Activated T-cell treated with anti-CD3 and anti-CD28 coated beads, Interleukin-2, amount 50 U/mL, for 72 hours (primary cell): ENCODE measurements at regions not wholly inside any gene's neighbourhood (a gene's known extent, or its start where the extent isn't known, plus 50 kb on each side); places are given as distances from the start of the nearest gene placed in this dataset.

Source experiments
- ATAC-seq, 2 donors: fragments of 150-1000 bp; cut with Tn5 transposase; replicated peaks in 1 of 2; 2 replicates each; pipeline ENCODE4 v1.10.0; 2021; ENCODE audit warnings: moderate library complexity in 2 of 2, mild to moderate bottlenecking in 1 of 2
- DNase-seq, 2 donors: peaks; one replicate each; pipeline ENCODE4 v3.0.0; 2021 to 2022; ENCODE audit warnings: mixed read lengths in 1 of 2
- H3K27ac Mint-ChIP-seq: one replicate; pipeline ENCODE4 v1.8.0; 2022; ENCODE audit warnings: mild to moderate bottlenecking, moderate library complexity, mixed read lengths
- H3K27me3 Mint-ChIP-seq: one replicate; pipeline ENCODE4 v1.8.0; 2022; ENCODE audit warnings: low read depth, mixed read lengths
- H3K36me3 Mint-ChIP-seq, 2 donors: one replicate each; pipeline ENCODE4 v1.8.0; 2022; ENCODE audit warnings: mixed read lengths in 2 of 2, mild to moderate bottlenecking in 1 of 2; ENCODE audit not compliant: insufficient read depth in 2 of 2
- H3K4me1 Mint-ChIP-seq: one replicate; pipeline ENCODE4 v1.8.0; 2022; ENCODE audit warnings: low read depth, mixed read lengths
- H3K4me3 Mint-ChIP-seq, 2 donors: one replicate each; pipeline ENCODE4 v1.8.0; 2022; ENCODE audit warnings: mild to moderate bottlenecking in 2 of 2, mixed read lengths in 2 of 2, moderate library complexity in 2 of 2
- H3K9me3 Mint-ChIP-seq, 2 donors: one replicate each; pipeline ENCODE4 v1.8.0; 2022; ENCODE audit warnings: mixed read lengths in 2 of 2

DNA sequence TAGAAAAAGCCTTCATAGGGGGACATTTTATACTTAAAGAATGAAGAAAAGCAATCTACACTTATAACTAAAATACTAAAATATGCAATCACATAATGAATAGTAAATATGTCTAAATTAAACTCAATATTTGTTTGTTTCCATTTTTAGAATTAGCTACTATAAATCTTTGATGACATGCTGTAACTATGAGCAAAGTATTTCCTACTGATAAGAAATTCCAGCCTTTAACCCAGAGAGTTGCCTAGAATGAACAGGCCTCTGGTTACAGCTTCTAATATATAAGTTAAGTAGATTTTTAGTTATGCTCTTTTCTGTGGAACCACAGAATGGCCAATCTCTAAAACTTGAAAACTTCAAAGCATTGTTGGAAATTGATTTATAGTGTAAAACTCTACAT is 1465.6 kb upstream of the ZEB2 start:
- ATAC-seq (no peak), DNase-seq (no peak)
- Mint-ChIP-seq H3K4me1 (no peaks in the 10 kb centered on the region), H3K9me3 (peaks cover 0 to 3% of the 10 kb centered on the region in 2 donors), H3K36me3 (no peaks in the 10 kb centered on the region), H3K27me3 (no peaks in the 10 kb centered on the region), H3K27ac (no peak overlapping the region), H3K4me3 (no peak overlapping the region)

DNA sequence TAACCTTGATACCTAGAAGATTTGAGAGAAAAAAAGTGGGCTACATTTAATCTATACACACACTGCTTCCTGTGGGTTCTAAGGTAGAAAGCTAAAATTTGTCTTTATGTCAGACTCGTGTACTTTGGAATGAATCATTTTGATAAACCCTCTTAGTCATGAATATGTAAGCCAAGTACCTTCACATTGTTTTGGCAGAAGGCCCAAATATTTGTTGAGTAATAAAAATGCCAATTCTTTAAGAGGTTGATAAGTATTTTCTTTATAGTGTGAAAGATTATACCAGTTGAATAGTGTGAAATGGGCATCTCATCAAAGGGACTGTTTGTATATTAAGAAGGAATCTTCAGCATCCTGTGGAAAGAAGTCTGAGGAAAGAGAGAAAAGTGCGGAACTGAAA is 1464.7 kb upstream of the ZEB2 start:
- H3K4me1 Mint-ChIP-seq, result no peaks in the 10 kb centered on the region
- ATAC-seq (no peak), DNase-seq (no peak)
- H3K27me3 Mint-ChIP-seq, result no peaks in the 10 kb centered on the region
- H3K4me3 Mint-ChIP-seq, result no peak overlapping the region
- H3K36me3 Mint-ChIP-seq, result no peaks in the 10 kb centered on the region
- H3K9me3 Mint-ChIP-seq, result peaks cover 1 to 3% of the 10 kb centered on the region in 2 donors
- H3K27ac Mint-ChIP-seq, result no peak overlapping the region

DNA sequence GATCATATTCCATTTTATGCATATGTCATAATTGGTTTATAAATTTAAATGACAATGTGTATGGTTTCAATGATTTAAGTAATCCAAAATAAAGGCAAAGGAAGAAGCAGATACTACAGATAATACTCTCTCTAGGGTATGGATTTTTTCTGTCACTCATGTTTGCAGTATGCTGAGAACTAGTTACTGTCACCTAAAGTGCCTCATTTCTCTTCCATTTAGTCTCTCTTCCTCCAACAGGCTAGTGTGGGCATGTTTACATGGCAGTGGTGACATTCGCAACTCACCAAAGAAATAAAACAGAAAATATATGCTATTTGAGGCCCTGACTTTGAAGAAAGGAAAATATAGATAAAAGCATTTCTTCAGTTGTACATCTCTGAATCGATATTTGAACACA is 1460.4 kb upstream of the ZEB2 start:
- Mint-ChIP-seq H3K36me3 (no peaks in the 10 kb centered on the region), H3K27ac (no peak overlapping the region), H3K9me3 (peaks cover 1 to 3% of the 10 kb centered on the region in 2 donors), H3K4me3 (no peak overlapping the region), H3K27me3 (no peaks in the 10 kb centered on the region), H3K4me1 (no peaks in the 10 kb centered on the region)
- DNase-seq (no peak), ATAC-seq (no peak)

DNA sequence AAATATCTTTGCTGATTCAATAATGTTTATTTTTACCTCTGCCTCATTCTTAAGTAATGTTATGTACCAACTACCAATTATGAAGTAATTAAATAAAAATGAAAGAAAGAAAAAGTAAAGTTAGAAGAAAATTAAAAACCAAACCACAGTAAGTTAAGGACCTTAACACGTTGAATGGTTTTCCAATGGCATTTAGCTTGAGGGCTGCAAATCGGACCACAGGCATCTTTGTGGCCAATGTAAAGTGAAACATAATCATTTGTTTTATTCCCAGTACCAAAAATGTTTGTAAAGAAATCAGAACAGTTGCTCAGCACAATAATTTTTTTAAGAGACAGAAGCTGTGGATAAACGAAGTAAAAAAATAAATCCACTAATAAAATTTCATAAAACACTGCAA is 1455.5 kb upstream of the ZEB2 start:
- H3K36me3 Mint-ChIP-seq, result no peaks in the 10 kb centered on the region
- H3K27ac Mint-ChIP-seq, result no peak overlapping the region
- H3K4me1 Mint-ChIP-seq, result no peaks in the 10 kb centered on the region
- no peak overlapping the region for H3K4me3 Mint-ChIP-seq
- DNase-seq, result no peak
- peaks cover 2 to 4% of the 10 kb centered on the region in 2 donors for H3K9me3 Mint-ChIP-seq
- no peaks in the 10 kb centered on the region for H3K27me3 Mint-ChIP-seq
- no peak for ATAC-seq

DNA sequence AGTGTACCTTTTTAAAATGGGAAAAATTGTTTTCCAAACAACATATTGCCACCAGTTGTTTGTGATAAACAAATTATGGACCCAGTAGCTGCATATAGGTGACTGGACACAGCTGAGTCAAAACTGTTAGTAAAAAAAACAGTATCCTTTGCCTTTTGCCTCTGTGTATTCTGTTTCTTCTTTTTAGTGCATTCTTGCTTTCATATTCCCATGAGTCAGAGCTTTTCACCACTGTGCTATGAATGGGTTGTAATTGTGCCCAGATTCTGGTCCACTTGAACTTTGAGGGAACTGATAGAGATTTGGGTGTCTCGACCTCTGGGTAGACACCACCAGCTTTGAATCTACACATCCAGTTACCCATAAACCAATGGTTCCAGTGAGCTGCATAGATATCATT is 1441.9 kb upstream of the ZEB2 start:
- DNase-seq, result no peak
- H3K27ac Mint-ChIP-seq, result no peak overlapping the region
- ATAC-seq, result no peak
- H3K9me3 Mint-ChIP-seq, result peaks cover 5 to 12% of the 10 kb centered on the region in 2 donors
- no peaks in the 10 kb centered on the region for H3K36me3 Mint-ChIP-seq
- no peaks in the 10 kb centered on the region for H3K27me3 Mint-ChIP-seq
- no peaks in the 10 kb centered on the region for H3K4me1 Mint-ChIP-seq
- H3K4me3 Mint-ChIP-seq, result no peak overlapping the region

DNA sequence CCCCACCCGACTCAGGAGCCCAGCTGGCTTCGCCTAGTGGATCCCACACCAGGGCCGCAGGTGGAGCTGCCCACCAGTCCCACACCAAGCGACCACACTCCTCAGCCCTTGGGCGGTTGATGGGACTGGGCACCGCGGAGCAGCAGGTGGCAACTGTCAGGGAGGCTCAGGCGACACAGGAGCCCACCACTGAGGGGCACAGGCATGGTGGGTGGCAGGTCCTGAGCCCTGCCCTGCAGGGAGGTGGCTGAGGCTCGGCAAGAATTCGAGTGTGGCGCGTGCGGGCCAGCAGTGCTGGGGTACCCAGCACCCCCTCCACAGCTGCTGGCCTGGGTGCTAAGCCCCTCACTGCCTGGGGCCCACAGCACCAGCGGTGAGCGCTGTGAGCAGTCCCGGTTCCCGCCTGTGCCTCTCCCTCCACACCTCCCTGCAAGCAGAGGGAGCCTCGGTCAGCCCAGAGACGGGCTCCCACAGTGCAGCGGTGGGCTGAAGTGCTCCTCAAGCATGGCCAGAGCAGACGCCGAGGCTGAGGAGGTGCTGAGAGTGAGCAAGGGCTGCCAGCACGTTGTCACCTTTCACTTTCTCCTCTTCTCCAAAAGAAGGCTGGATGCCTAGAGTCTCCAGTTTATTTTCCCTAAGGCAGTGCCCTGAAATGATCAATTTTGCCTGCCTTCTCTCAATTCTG is 1440.7 kb upstream of the ZEB2 start:
- H3K27me3 Mint-ChIP-seq, result no peaks in the 10 kb centered on the region
- DNase-seq (no peak), ATAC-seq (no peak)
- peaks cover 0 to 3% of the 10 kb centered on the region in 2 donors for H3K36me3 Mint-ChIP-seq
- H3K4me1 Mint-ChIP-seq, result no peaks in the 10 kb centered on the region
- H3K4me3 Mint-ChIP-seq, result no peak overlapping the region
- peaks cover 6 to 10% of the 10 kb centered on the region in 2 donors for H3K9me3 Mint-ChIP-seq
- H3K27ac Mint-ChIP-seq, result no peak overlapping the region

DNA sequence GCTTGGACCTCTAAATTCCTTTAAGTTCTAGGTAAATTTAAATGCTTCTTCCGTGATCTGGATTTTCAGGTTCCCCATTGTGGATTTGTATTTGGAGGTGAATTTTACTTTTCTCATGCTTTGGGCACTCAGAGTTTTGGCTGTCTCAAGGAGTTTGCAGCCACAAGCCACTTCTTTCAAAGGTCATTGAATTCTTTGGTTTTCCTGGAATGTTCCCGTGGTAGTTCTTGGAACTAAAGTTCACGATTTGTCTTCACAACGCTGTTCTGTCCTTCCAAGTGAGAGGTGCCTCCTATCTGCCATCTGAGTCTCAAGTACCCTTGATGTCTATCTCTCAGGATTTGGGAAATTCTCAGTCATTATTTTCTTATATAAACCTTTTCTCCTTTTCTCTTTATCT is 1438.7 kb upstream of the ZEB2 start:
- Mint-ChIP-seq H3K36me3 (peaks cover 0 to 3% of the 10 kb centered on the region in 2 donors), H3K27ac (no peak overlapping the region), H3K9me3 (peaks cover 10 to 13% of the 10 kb centered on the region in 2 donors), H3K4me1 (no peaks in the 10 kb centered on the region), H3K4me3 (no peak overlapping the region), H3K27me3 (no peaks in the 10 kb centered on the region)
- ATAC-seq, result no peak
- DNase-seq, result no peak

DNA sequence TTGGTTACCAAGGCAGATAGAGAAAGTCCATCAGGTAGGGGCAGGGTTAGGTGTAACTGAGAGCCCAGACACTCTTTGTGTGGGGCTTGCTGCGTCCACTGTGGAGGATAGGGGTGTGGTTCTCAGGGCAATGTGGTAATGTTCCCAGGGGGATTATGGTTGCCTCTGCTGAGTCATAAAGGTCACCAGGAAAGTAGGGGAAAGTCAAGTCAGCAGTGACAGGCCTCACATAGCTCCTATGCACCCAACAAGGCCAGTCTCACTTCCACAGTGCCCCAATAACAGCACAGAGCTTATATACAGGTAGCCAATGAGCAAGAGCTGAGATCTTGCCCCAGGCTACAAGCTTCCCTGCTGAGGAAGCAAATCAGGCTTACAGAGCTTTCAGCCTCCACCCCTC is 1438.0 kb upstream of the ZEB2 start:
- H3K36me3 Mint-ChIP-seq, result peaks cover 0 to 3% of the 10 kb centered on the region in 2 donors
- no peaks in the 10 kb centered on the region for H3K27me3 Mint-ChIP-seq
- no peak for ATAC-seq

DNA sequence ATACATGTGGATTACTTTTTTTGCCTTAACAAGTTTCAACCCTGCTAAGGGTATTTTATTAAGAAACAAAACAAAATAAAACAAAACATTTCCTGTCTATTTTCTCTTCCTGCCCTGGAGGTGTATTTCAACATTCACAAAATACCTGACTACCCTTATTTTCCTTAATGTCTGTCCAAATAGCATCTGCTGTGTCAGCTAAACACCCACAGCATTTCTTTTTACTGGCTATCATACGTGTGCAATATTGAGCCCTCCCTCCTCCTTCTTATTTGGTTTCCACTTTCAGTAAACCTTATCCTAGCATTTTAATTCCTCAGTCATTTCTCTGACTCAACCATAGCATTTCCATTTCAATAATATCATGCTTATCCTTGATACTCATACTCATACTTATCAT is 1420.0 kb upstream of the ZEB2 start:
- no peaks in the 10 kb centered on the region for H3K4me1 Mint-ChIP-seq
- ATAC-seq, result no peak
- H3K36me3 Mint-ChIP-seq, result no peaks in the 10 kb centered on the region
- H3K27me3 Mint-ChIP-seq, result no peaks in the 10 kb centered on the region
- H3K27ac Mint-ChIP-seq, result no peak overlapping the region
- peaks cover 7% of the 10 kb centered on the region in 2 donors for H3K9me3 Mint-ChIP-seq
- no peak for DNase-seq
- H3K4me3 Mint-ChIP-seq, result no peak overlapping the region

More for the DNA sequence above, 1438.0 kb upstream of the ZEB2 start:
- no peak for DNase-seq
- no peak overlapping the region for H3K27ac Mint-ChIP-seq
- no peaks in the 10 kb centered on the region for H3K4me1 Mint-ChIP-seq
- peaks cover 10 to 13% of the 10 kb centered on the region in 2 donors for H3K9me3 Mint-ChIP-seq
- H3K4me3 Mint-ChIP-seq, result no peak overlapping the region

DNA sequence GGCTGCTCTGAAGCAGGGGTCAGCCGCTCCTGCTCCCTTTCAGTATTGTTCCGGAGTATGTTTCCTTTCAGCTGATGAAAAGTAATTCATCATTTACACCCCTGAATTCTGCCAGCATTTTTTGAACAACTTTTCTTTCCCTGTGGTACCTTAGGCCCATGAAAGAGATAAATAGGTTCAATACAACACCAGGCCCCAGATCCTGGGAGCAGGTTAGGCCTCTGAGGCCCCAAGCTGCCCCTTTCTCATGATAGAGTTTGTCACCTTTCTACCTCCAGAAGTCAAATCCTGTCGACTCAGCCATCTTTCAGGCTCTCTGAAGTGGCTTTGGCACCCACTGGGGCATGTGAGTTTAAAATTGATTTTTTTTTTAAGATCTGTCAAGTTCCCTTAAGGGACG is 1415.1 kb upstream of the ZEB2 start:
- no peak for ATAC-seq
- Mint-ChIP-seq H3K36me3 (no peaks in the 10 kb centered on the region), H3K27ac (no peak overlapping the region), H3K27me3 (no peaks in the 10 kb centered on the region), H3K9me3 (peaks cover 2 to 3% of the 10 kb centered on the region in 2 donors), H3K4me3 (no peak overlapping the region), H3K4me1 (no peaks in the 10 kb centered on the region)
- no peak for DNase-seq

DNA sequence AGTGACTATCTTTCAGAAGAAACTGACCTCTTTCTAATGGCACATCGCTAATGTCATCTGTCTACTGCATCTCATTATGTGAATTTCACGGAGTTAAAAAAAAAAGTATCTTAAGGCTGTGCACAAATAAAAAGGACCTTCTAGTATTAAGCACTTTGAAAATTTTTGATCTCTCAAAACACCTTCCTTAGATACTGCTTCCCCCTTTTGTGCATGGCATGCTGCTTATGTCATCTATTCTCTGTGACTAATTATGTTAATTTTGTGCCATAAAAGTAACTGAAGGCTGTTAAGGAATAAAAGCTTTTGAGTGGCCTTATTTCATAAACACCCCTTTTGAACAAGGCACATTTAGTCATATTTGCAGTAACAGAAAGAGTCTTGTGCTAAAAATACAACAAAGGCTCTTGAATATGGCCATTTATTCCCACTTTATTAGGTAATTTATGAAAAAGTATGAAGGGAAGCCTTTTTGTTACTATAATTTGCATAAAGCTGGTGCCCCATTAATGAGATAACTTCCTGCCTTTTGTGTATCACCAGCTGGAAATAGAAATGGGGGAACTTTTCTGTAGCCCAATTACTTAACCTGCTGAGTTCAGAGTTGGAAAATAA is 1412.0 kb upstream of the ZEB2 start:
- Mint-ChIP-seq H3K36me3 (no peaks in the 10 kb centered on the region), H3K9me3 (peaks cover 0 to 1% of the 10 kb centered on the region in 2 donors), H3K4me3 (no peak overlapping the region), H3K27ac (no peak overlapping the region), H3K27me3 (no peaks in the 10 kb centered on the region), H3K4me1 (no peaks in the 10 kb centered on the region)
- DNase-seq, result no peak
- ATAC-seq, result no peak

DNA sequence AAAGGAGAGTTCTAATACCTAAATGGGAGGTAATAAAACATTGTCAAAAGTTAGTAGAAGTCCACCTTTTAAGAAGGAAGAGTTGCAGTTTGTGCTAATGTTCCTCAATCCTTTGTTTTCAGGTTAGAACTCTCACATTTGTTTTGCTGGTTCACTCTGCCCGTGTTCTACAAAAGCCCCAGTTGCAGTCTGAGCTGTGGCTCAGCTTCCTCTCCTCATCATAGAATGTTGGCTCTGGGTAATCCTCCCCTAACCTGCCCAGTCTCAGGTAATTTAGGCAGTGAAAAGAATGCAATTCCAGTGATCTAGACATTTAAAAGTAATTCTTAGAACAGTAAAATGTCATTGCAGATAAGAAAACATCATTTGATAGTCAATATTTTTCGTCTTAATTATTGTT is 1410.4 kb upstream of the ZEB2 start:
- no peak overlapping the region for H3K4me3 Mint-ChIP-seq

DNA sequence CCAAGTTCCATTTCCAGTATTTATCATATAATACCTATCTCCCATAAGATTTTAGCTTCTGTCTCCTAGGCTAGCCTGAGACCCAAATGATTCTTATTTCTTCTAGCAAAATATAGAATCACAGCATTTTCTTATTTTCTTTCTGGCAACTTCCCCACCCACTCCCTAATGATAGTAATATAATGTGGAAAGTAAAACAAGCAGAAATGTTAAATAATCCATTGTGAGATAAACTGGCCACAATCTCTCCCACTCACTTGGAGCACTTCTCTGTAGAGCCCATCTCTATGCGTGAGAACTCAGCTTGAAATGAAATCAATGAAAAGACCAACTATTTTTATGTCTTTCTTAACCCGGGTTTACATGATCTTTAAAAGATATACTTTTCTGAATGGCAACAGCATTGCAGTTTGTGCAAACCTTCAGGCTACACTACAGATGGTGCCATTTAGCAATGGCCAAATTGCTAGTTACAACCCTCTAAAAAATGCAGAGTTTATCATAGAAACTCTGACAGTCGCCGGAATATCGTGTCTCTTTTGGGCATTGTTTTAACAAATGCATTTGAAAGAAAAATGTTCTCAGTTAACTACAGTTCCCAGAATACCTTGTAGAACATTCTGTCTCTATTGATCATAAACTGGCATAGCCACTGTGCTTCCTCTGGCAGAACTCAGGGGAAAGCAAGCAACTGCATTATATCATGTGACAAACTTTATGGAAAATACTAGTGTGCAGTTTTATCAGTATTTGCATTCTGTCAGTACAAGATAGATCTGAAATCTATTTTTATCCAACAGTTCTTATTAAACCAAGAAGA is 1407.4 kb upstream of the ZEB2 start:
- H3K4me1 Mint-ChIP-seq, result no peaks in the 10 kb centered on the region
- DNase-seq (no peak), ATAC-seq (no peak)
- no peaks in the 10 kb centered on the region for H3K27me3 Mint-ChIP-seq
- peaks cover 0 to 1% of the 10 kb centered on the region in 2 donors for H3K9me3 Mint-ChIP-seq
- no peak overlapping the region for H3K4me3 Mint-ChIP-seq
- no peak overlapping the region for H3K27ac Mint-ChIP-seq
- no peaks in the 10 kb centered on the region for H3K36me3 Mint-ChIP-seq

More for the DNA sequence above, 1410.4 kb upstream of the ZEB2 start:
- Mint-ChIP-seq H3K36me3 (no peaks in the 10 kb centered on the region), H3K9me3 (peaks cover 0 to 1% of the 10 kb centered on the region in 2 donors), H3K27ac (no peak overlapping the region), H3K27me3 (no peaks in the 10 kb centered on the region), H3K4me1 (no peaks in the 10 kb centered on the region)
- DNase-seq (no peak), ATAC-seq (no peak)
